ENCODE measurements at regions not wholly inside any gene's neighbourhood (a gene's known extent, or its start where the extent isn't known, plus 50 kb on each side); places are given as distances from the start of the nearest gene placed in this dataset.
"Not testable (repeated sequence)": the region's sequence is repeated elsewhere in the genome, so short reads cannot be mapped to it uniquely, and the experiment has no call there.

DNA sequence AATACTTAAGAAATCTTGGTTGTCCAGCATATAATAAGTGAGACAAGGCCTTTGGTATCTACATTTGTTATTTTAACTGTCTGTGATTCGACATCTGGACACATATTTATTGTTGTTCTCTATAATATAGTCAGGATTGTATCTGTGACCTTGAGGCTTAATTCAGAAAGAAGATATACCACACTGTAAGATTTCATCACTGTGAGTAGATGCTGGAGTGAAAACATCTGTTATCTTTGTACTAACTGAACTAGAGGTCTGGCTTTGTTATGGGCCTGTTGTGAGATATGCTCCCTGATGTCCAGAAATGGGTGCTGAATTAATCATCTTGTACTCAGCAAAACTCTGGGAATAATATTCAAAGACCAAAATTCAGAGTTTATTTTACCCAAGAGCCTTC lies 148.5 kb downstream of the ISOC1 start:
- Mint-ChIP-seq H3K36me3 (ENCODE audit: low read depth) (no peaks in the 10 kb centered on the region), H3K9me3 (no peaks in the 10 kb centered on the region), H3K4me1 (no peaks in the 10 kb centered on the region), H3K4me3 (no peak overlapping the region), H3K27me3 (no peaks in the 10 kb centered on the region), H3K27ac (no peak overlapping the region)
- CTCF ChIA-PET = no interaction called here
- POLR2A ChIA-PET = no interaction called here
- no peak for DNase-seq

DNA sequence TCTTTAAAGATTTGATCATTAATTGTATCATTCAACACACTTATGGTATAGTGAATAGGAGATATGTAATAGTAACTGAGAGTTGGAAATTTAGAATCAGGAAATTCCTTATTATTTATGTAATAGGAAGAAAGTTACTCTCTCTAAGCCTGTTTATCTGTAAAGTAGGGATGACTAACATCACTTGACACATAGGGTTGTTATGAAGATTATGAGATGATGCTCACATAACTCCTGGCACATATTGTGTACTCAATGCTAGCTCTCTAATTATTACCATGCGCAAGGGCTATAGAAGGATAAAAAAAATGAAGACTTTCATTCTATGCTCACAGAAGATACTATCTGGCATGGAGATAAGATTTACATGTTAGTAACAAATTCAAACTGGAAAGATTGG lies 149.9 kb downstream of the ISOC1 start:
- Mint-ChIP-seq H3K27ac (no peak overlapping the region), H3K4me3 (no peak overlapping the region), H3K4me1 (no peaks in the 10 kb centered on the region), H3K36me3 (ENCODE audit: low read depth) (no peaks in the 10 kb centered on the region), H3K27me3 (no peaks in the 10 kb centered on the region), H3K9me3 (no peaks in the 10 kb centered on the region)
- ChIA-PET POLR2A (no interaction called here), CTCF (no interaction called here)
- DNase-seq = no peak

DNA sequence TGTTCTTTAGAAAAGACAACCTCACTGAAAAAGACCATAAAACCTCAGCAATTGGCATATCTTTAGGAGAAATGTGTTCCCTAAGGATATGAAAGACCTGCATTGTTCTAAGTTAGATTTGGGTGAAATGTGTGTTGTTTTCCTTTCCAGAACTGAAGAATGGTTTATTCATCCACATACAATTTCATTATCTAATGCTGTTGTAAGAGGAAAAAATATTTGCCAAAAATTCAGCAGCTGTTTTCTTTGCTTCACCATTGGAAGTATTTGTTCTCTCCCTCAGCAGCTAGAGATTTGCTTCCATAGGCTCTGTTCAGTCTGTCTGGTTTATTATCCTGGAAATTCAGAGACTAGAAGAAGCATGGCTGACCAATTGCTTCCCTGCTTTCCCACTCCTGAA lies 150.9 kb downstream of the ISOC1 start:
- ChIA-PET CTCF (no interaction called here), POLR2A (no interaction called here)
- no peaks in the 10 kb centered on the region for H3K36me3 Mint-ChIP-seq (ENCODE audit: low read depth)
- no peak overlapping the region for H3K4me3 Mint-ChIP-seq
- H3K9me3 Mint-ChIP-seq = no peaks in the 10 kb centered on the region
- H3K27me3 Mint-ChIP-seq = no peaks in the 10 kb centered on the region
- H3K27ac Mint-ChIP-seq = no peak overlapping the region
- DNase-seq = no peak
- H3K4me1 Mint-ChIP-seq = no peaks in the 10 kb centered on the region

DNA sequence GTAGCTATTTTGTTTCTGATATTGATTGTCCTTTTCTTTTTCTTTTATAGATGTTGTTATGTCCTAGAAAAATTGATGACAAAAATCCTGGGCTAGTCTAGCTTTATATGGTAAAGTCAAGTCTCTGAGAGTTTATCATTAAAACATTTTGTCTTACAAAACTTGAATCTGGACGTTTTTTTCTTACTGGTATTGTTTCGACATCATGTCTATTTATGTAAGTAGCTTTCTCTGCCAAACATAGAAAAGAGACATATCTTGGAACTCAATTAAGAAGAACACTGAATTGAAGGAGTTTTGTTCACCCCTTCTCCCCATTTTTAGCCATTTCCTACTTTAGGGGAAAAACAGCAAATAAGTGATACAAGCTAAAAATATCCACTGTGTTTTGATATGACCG lies 151.5 kb downstream of the ISOC1 start:
- H3K27ac Mint-ChIP-seq = no peak overlapping the region
- CTCF ChIA-PET = no interaction called here
- no peak overlapping the region for H3K4me3 Mint-ChIP-seq
- no peaks in the 10 kb centered on the region for H3K36me3 Mint-ChIP-seq (ENCODE audit: low read depth)
- no peaks in the 10 kb centered on the region for H3K27me3 Mint-ChIP-seq
- no peaks in the 10 kb centered on the region for H3K9me3 Mint-ChIP-seq
- POLR2A ChIA-PET = no interaction called here
- no peaks in the 10 kb centered on the region for H3K4me1 Mint-ChIP-seq
- DNase-seq = no peak

DNA sequence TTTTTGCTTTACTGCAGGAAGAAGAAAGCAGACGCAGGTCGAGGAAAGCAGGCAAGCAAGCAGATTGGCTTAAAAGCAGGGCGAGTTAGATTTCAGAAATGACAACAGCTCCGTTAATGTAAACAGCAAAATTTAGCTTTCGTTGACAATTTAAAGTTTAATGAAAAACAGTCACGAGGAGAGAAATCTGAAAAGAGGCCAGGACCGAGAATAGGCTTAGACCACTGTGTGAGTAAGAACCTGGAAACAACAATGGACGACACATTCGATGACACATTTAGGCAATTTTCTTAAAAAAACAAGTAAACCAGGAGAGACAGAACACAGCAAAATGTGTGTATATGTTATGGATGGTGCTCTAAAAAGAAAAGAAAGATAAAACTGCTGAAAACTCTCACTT lies 155.3 kb downstream of the ISOC1 start:
- Mint-ChIP-seq H3K4me1 (no peaks in the 10 kb centered on the region), H3K9me3 (no peaks in the 10 kb centered on the region), H3K4me3 (no peak overlapping the region), H3K27ac (no peak overlapping the region), H3K36me3 (ENCODE audit: low read depth) (no peaks in the 10 kb centered on the region), H3K27me3 (no peaks in the 10 kb centered on the region)
- no peak for DNase-seq
- POLR2A ChIA-PET = no interaction called here
- CTCF ChIA-PET = no interaction called here

DNA sequence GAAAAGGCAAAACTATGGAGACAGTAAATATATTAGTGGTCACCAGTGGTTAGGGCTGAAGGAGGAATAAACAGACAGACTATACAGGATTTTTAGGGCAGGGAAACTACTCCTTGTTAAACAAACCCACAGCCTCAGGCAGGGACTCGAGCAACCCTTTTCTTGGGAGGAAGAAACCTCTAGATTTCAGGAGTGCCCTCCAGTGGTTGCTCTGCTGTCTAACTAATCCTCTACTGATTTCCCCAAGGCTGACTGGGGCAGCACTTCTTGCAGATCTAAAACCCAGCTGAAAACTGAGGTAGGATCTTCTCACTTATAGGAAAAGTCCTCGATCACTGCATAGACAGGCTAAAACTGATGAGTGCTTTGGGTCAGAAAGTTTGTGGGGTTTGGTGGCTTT lies 176.8 kb downstream of the ISOC1 start:
- no peaks in the 10 kb centered on the region for H3K36me3 Mint-ChIP-seq (ENCODE audit: low read depth)
- DNase-seq = no peak
- no peak overlapping the region for H3K27ac Mint-ChIP-seq
- CTCF ChIA-PET = interaction anchor here (0.6 kb wide), 1 partner anchor 173 kb away, joined by 3 read pairs; no protein-coding TSS in a partner anchor
- no peaks in the 10 kb centered on the region for H3K27me3 Mint-ChIP-seq
- POLR2A ChIA-PET = no interaction called here
- H3K9me3 Mint-ChIP-seq = no peaks in the 10 kb centered on the region
- no peaks in the 10 kb centered on the region for H3K4me1 Mint-ChIP-seq
- no peak overlapping the region for H3K4me3 Mint-ChIP-seq

DNA sequence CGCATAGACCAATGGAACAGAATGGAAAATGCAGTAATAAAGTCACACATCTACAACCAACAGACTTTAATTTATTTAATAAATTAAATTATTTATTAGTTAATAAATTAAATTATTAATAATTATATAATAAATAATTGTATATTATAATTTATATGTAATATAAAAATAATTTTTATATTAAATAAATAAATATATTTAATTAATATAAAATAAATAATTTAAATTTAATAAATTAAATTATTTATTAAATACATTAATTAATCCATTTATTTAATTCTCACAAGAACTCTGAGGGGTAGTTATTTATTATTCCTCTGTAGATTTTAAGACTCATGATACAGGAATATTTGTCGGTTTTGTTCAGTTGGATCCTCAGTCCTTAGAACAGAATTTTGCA lies 176.1 kb upstream of the ADAMTS19 start:
- H3K4me1 Mint-ChIP-seq = no peaks in the 10 kb centered on the region
- no peak overlapping the region for H3K4me3 Mint-ChIP-seq
- H3K27me3 Mint-ChIP-seq = no peaks in the 10 kb centered on the region
- CTCF ChIA-PET = no interaction called here
- no peak for DNase-seq
- H3K36me3 Mint-ChIP-seq (ENCODE audit: low read depth) = no peaks in the 10 kb centered on the region
- H3K9me3 Mint-ChIP-seq = peaks cover 4% of the 10 kb centered on the region
- POLR2A ChIA-PET = no interaction called here
- H3K27ac Mint-ChIP-seq = no peak overlapping the region

DNA sequence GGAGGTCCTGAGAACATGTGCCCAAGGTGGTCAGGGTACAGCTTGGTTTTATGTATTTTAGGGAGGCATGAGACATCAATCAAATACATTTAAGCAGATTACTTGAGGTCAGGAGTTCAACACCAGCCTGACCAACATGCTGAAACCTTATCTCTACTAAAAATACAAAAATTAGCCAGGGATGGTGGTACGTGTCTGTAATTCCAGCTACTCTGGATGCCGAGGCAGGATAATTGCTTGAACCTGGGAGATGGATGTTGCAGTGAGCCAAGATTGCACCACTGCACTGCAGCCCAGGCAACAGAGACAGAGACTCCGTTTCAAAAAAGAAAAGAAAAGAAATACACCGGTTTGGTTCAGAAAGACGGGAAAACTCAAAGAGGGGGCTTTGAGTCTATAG lies 165.9 kb upstream of the ADAMTS19 start:
- H3K36me3 Mint-ChIP-seq (ENCODE audit: low read depth); H3K27ac Mint-ChIP-seq; H3K9me3 Mint-ChIP-seq; H3K27me3 Mint-ChIP-seq; H3K4me1 Mint-ChIP-seq; H3K4me3 Mint-ChIP-seq; DNase-seq; POLR2A ChIA-PET: not testable (repeated sequence)
- CTCF ChIA-PET = interaction anchor here (0.6 kb wide), 1 partner anchor 97 kb away, joined by 3 read pairs; no protein-coding TSS in a partner anchor

DNA sequence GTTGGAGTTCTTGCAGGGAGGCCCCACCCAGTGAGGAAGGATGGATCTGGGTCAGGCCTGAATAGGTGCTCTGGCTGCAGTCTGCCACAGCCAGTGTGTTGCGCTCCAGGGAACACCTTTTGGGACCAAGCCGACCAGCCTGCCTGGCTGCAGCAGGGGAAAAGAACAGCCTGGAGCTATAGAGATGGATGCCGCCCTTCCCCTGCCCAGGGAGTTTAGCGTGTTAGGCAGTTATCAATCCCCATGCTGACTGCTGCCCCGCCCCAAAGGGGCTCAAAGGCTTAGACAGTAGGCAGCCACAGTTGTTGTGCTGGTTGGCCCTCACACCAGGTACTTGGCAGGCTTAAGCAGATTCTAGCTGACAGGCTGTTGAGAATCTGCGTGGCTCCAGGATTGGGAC lies 153.4 kb upstream of the ADAMTS19 start:
- no peaks in the 10 kb centered on the region for H3K4me1 Mint-ChIP-seq

DNA sequence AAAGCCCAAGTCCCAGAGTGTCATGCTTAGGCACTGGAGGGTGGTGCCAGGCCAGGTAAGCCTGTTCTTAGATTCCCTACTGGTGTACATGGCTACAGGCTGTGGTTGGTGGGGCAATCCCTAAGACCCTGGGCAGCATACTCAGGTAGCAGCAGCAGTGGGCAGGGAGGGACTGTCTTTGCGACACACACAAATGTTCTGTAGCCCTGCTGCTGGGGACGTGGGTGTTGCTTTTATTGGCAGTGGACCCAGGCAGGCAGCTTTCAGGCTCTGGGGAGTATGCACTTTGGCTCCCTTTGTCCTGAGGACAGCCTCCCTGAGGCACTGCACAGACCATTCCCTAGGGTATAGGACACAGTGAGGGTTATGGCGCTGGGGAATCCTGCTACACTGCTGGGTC lies 137.1 kb upstream of the ADAMTS19 start:
- Mint-ChIP-seq H3K4me3 (no peak overlapping the region), H3K36me3 (ENCODE audit: low read depth) (no peaks in the 10 kb centered on the region), H3K9me3 (peaks cover 4% of the 10 kb centered on the region), H3K4me1 (no peaks in the 10 kb centered on the region), H3K27me3 (no peaks in the 10 kb centered on the region), H3K27ac (no peak overlapping the region)
- DNase-seq = no peak
- ChIA-PET POLR2A (no interaction called here), CTCF (no interaction called here)

More for the DNA sequence above, 153.4 kb upstream of the ADAMTS19 start:
- DNase-seq = no peak
- no peaks in the 10 kb centered on the region for H3K27me3 Mint-ChIP-seq
- H3K27ac Mint-ChIP-seq = no peak overlapping the region
- no peak overlapping the region for H3K4me3 Mint-ChIP-seq
- ChIA-PET CTCF (no interaction called here), POLR2A (no interaction called here)
- H3K36me3 Mint-ChIP-seq (ENCODE audit: low read depth) = no peaks in the 10 kb centered on the region
- H3K9me3 Mint-ChIP-seq = peaks cover 12% of the 10 kb centered on the region

DNA sequence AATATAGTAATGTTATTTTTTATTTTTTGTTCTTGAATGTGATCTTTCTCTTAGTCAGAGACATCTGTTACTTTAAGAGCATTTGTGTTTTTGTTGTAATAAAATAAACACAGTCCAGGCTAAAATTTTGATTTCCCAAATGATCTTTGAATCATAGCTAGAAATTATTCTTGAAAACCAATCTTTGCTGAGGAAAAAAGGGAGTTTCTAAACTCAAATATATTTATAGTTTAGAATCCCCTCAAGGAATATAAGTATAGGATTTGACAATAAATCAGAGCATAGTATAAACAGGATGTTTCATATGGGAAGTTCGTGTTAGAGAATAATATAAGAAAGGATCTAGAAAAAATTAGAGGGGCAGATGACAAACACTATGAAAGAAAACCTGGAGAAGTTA lies 118.8 kb upstream of the ADAMTS19 start:
- no peak for DNase-seq
- Mint-ChIP-seq H3K36me3 (ENCODE audit: low read depth) (no peaks in the 10 kb centered on the region), H3K27ac (no peak overlapping the region), H3K4me3 (no peak overlapping the region), H3K9me3 (no peaks in the 10 kb centered on the region), H3K27me3 (no peaks in the 10 kb centered on the region), H3K4me1 (peaks cover 7% of the 10 kb centered on the region)
- ChIA-PET POLR2A (no interaction called here), CTCF (no interaction called here)

DNA sequence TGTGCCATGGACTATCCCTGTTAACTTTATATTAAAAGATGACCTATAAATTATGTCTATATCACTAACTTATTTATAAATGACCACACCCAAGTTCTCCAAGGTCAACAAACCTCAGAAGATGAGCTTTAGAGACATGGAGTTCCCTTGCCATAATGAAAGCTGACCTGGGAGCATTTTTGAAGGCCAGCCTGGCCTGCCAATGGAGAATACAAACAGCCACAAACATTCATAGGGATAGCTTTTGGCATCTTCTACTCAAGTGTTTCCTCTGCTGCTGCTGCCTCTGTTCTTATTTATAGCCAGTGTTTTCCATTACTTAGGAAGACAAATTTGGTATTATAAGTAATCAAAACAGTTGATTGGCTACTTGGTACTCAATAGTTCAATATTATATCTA lies 117.3 kb upstream of the ADAMTS19 start:
- Mint-ChIP-seq H3K9me3 (no peaks in the 10 kb centered on the region), H3K4me3 (no peak overlapping the region), H3K36me3 (ENCODE audit: low read depth) (no peaks in the 10 kb centered on the region), H3K4me1 (peaks cover 7% of the 10 kb centered on the region), H3K27ac (no peak overlapping the region), H3K27me3 (no peaks in the 10 kb centered on the region)
- ChIA-PET CTCF (no interaction called here), POLR2A (no interaction called here)
- no peak for DNase-seq

DNA sequence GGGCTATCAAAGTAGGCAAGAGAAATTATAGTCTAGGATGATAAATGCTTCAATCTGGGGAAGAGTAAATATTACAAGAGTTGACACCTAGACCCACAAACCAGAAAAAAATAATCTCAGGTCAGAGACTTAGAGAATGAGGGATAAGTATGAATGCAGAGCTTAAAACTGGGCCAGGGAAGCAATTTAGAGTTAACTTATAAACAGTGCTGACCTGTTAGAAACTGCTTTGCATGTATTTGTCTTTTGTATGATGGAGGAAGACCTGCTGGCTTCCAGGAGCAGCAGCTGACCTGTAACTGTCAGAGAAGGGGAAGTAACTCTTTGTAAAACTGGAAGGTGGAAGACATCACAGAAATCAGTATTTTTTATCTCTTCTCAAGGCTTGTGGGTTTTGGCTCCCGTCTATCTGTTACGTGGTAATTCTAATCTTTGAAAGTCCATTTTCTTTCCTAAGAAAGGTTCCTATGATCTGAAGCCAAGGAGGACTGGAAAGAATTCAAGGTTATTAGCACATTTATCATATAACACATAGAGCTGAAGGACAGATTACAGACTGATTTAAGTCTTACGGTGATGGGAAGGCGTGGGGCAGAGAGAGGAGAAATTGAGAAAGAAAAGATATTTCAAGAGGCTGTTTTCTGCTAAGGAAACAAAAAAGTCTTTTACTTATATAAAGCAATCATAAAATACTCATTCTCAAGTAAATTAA lies 114.7 kb upstream of the ADAMTS19 start:
- no peaks in the 10 kb centered on the region for H3K27me3 Mint-ChIP-seq
- no peak overlapping the region for H3K4me3 Mint-ChIP-seq
- no peak overlapping the region for H3K27ac Mint-ChIP-seq
- ChIA-PET CTCF (no interaction called here), POLR2A (no interaction called here)
- H3K9me3 Mint-ChIP-seq = peaks cover 2% of the 10 kb centered on the region
- no peak for DNase-seq
- H3K4me1 Mint-ChIP-seq = peaks cover 7% of the 10 kb centered on the region
- no peaks in the 10 kb centered on the region for H3K36me3 Mint-ChIP-seq (ENCODE audit: low read depth)

DNA sequence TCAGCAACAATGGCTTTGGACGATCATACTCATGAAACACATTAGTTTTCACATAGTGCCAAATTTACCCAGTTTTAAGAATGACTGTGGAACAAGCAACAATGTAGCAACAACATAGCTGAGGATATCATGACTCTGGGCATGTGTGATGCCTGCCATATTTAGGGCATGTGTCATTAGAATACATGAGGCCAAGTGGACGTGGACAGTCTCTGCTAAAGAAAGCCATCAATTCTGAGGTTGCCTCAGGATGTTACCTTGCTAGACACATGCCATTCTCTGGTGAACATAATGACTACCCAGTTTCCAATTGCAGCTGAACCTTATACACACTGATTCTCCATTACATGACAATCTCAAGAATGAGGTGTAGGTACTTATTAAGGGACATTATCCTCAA lies 103.3 kb upstream of the ADAMTS19 start:
- H3K9me3 Mint-ChIP-seq = no peaks in the 10 kb centered on the region
- H3K27ac Mint-ChIP-seq = no peak overlapping the region
- DNase-seq = no peak
- ChIA-PET CTCF (no interaction called here), POLR2A (no interaction called here)
- no peaks in the 10 kb centered on the region for H3K27me3 Mint-ChIP-seq
- no peaks in the 10 kb centered on the region for H3K4me1 Mint-ChIP-seq
- H3K4me3 Mint-ChIP-seq = no peak overlapping the region
- no peaks in the 10 kb centered on the region for H3K36me3 Mint-ChIP-seq (ENCODE audit: low read depth)
